ENCODE measurements at regions not wholly inside any gene's neighbourhood (a gene's known extent, or its start where the extent isn't known, plus 50 kb on each side); places are given as distances from the start of the nearest gene placed in this dataset.

- Histone ChIP-seq H3K9me3 (ENCODE audit: control extremely low read depth in 1 of 3, control insufficient read depth in 2 of 3, insufficient read depth in 1 of 3, low read length in 2 of 3) (no peaks in the 10 kb centered on the region), H3K4me2 (replicated peaks; ENCODE audit: low read depth, low read length, poor library complexity, severe bottlenecking) (no peak overlapping the region), H3K79me2 (ENCODE audit: control insufficient read depth, insufficient read depth, low read length) (no peaks in the 10 kb centered on the region), H3K27ac (ENCODE audit: low read length in 2 of 2) (no peak overlapping the region), H3K9ac (ENCODE audit: low read length) (no peak overlapping the region), H3K36me3 (replicated peaks in 1 of 2; ENCODE audit: control extremely low read depth in 1 of 2, control insufficient read depth in 1 of 2, extremely low read depth in 1 of 2, insufficient read depth in 2 of 2, low read length in 1 of 2) (no peaks in the 10 kb centered on the region), H3K4me1 (ENCODE audit: control insufficient read depth in 2 of 2, insufficient read depth in 2 of 2, low read length in 2 of 2) (no peaks in the 10 kb centered on the region), H3K27me3 (replicated peaks in 1 of 4; ENCODE audit: control extremely low read depth in 1 of 4, control insufficient read depth in 3 of 4, insufficient read depth in 4 of 4, low read length in 3 of 4) (no peaks in the 10 kb centered on the region), H4K20me1 (ENCODE audit: control insufficient read depth, insufficient read depth, low read length, poor library complexity, severe bottlenecking) (no peaks in the 10 kb centered on the region), H2AFZ (ENCODE audit: insufficient read depth, low read depth, low read length, poor library complexity, severe bottlenecking) (no peak overlapping the region), H3K4me3 (ENCODE audit: control extremely low read depth in 1 of 5, extremely low read depth in 1 of 5, insufficient read depth in 1 of 5, low read depth in 2 of 5, low read length in 4 of 5) (no peak overlapping the region)
- WGBS (ENCODE audit: insufficient coverage) = 91% methylated on average over 8 of the region's 12 CpGs
- ATAC-seq (ENCODE audit: low read depth) (no peak), DNase-seq (no peak)
- intact Hi-C loops (cut with micrococcal nuclease) = no loop called here
- TF ChIP-seq CTCF (IDR thresholded peaks at IDR 0.05) (no peak), EZH2 (IDR thresholded peaks at IDR 0.05; ENCODE audit: borderline replicate concordance, insufficient read depth, low read depth, low read length, poor library complexity, severe bottlenecking) (no peak)
- Mint-ChIP-seq H3K4me1 (no peaks in the 10 kb centered on the region), H3K4me3 (no peak overlapping the region), H3K27ac (no peak overlapping the region), H3K9me3 (ENCODE audit: insufficient read depth) (no peaks in the 10 kb centered on the region), H3K27me3 (peaks cover 9% of the 10 kb centered on the region)
- ChIA-PET POLR2A (no interaction called here), CTCF (no interaction called here)
Observed at GRCh38 chr11:134760299-134760698, 348.3 kb upstream of the B3GAT1 start.

DNA sequence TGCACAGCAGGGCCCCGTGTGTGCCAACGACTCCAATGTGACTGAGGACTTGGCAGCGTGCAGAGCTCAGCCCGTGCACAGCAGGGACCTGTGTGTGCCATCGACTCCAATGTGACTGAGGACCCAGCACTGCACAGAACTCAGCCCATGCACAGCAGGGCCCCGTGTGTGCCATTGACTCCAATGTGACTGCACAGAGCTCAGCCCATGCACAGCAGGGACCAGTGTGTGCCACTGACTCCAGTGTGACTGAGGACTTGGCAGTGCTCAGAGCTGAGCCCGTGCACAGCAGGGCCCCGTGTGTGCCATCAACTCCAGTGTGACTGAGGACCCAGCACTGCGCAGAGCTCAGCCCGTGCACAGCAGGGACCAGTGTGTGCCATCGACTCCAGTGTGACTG, 347.8 kb upstream of the B3GAT1 start:
- Mint-ChIP-seq H3K27me3 (peaks cover 12% of the 10 kb centered on the region), H3K4me3 (no peak overlapping the region), H3K4me1 (no peaks in the 10 kb centered on the region), H3K27ac (no peak overlapping the region), H3K9me3 (ENCODE audit: insufficient read depth) (no peaks in the 10 kb centered on the region)
- Histone ChIP-seq H3K36me3 (replicated peaks in 1 of 2; ENCODE audit: control extremely low read depth in 1 of 2, control insufficient read depth in 1 of 2, extremely low read depth in 1 of 2, insufficient read depth in 2 of 2, low read length in 1 of 2) (no peaks in the 10 kb centered on the region), H3K4me1 (ENCODE audit: control insufficient read depth in 2 of 2, insufficient read depth in 2 of 2, low read length in 2 of 2) (no peaks in the 10 kb centered on the region), H3K4me3 (ENCODE audit: control extremely low read depth in 1 of 5, extremely low read depth in 1 of 5, insufficient read depth in 1 of 5, low read depth in 2 of 5, low read length in 4 of 5) (no peak overlapping the region), H3K4me2 (replicated peaks; ENCODE audit: low read depth, low read length, poor library complexity, severe bottlenecking) (no peak overlapping the region), H3K27me3 (replicated peaks in 1 of 4; ENCODE audit: control extremely low read depth in 1 of 4, control insufficient read depth in 3 of 4, insufficient read depth in 4 of 4, low read length in 3 of 4) (no peaks in the 10 kb centered on the region), H3K27ac (ENCODE audit: low read length in 2 of 2) (no peak overlapping the region), H3K79me2 (ENCODE audit: control insufficient read depth, insufficient read depth, low read length) (no peaks in the 10 kb centered on the region), H3K9ac (ENCODE audit: low read length) (no peak overlapping the region), H3K9me3 (ENCODE audit: control extremely low read depth in 1 of 3, control insufficient read depth in 2 of 3, insufficient read depth in 1 of 3, low read length in 2 of 3) (no peaks in the 10 kb centered on the region), H2AFZ (ENCODE audit: insufficient read depth, low read depth, low read length, poor library complexity, severe bottlenecking) (no peak overlapping the region), H4K20me1 (ENCODE audit: control insufficient read depth, insufficient read depth, low read length, poor library complexity, severe bottlenecking) (no peaks in the 10 kb centered on the region)
- no peak for ATAC-seq (ENCODE audit: low read depth)
- ChIA-PET POLR2A (no interaction called here), CTCF (no interaction called here)
- 73% methylated on average over 11 of the region's 11 CpGs for WGBS (ENCODE audit: insufficient coverage)
- intact Hi-C loops (cut with micrococcal nuclease) = no loop called here
- DNase-seq = no peak
- TF ChIP-seq CTCF (IDR thresholded peaks at IDR 0.05) = no peak
- no peak for TF ChIP-seq EZH2 (IDR thresholded peaks at IDR 0.05; ENCODE audit: borderline replicate concordance, insufficient read depth, low read depth, low read length, poor library complexity, severe bottlenecking)
